Loucy (cell line): ENCODE measurements at regions not wholly inside any gene's neighbourhood (a gene's known extent, or its start where the extent isn't known, plus 50 kb on each side); places are given as distances from the start of the nearest gene placed in this dataset.

Experiments
- EZH2phosphoT487 ChIP-seq: fragments of 200-600 bp; IDR thresholded peaks from 2 replicates; pipeline ENCODE4 v1.6.1; 2018; ENCODE audit warnings: antibody characterized with exemption, mild to moderate bottlenecking, moderate library complexity, borderline replicate concordance
- TF ChIP-seq, protein P1 (sequence below): fragments of 200-600 bp; sonication (generic); conservative IDR thresholded peaks from 2 replicates; pipeline ENCODE4 v1.5.1; 2014; ENCODE audit warnings: mild to moderate bottlenecking, antibody characterized with exemption, low read length

DNA sequence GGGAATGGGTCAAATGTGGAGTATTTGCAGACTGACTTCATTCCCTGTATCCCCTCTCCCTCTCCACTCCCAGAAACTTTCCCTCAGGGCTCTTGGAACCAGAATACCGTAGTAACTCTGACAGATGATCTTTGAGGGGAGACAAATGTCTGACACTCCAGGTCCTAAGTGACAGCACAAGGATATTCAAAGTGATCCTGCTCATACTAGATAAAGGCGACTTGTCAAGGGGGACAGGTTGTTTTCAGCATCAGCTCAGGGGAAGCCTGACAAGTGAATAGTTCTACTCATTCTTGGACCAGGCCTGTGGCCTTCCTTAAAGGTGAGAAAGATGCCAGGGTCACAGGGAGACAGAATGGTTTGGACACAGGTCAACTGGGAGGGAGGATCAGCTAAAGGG is 92.8 kb downstream of the NXPE2 start:
- TF ChIP-seq, protein P1, sequence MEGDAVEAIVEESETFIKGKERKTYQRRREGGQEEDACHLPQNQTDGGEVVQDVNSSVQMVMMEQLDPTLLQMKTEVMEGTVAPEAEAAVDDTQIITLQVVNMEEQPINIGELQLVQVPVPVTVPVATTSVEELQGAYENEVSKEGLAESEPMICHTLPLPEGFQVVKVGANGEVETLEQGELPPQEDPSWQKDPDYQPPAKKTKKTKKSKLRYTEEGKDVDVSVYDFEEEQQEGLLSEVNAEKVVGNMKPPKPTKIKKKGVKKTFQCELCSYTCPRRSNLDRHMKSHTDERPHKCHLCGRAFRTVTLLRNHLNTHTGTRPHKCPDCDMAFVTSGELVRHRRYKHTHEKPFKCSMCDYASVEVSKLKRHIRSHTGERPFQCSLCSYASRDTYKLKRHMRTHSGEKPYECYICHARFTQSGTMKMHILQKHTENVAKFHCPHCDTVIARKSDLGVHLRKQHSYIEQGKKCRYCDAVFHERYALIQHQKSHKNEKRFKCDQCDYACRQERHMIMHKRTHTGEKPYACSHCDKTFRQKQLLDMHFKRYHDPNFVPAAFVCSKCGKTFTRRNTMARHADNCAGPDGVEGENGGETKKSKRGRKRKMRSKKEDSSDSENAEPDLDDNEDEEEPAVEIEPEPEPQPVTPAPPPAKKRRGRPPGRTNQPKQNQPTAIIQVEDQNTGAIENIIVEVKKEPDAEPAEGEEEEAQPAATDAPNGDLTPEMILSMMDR = no peak
- no peak for TF ChIP-seq EZH2phosphoT487
